GM19328 (cell line): ENCODE measurements at regions not wholly inside any gene's neighbourhood (a gene's known extent, or its start where the extent isn't known, plus 50 kb on each side); places are given as distances from the start of the nearest gene placed in this dataset.

Experiments used
- ATAC-seq: cut with Tn5 transposase; IDR thresholded peaks from one replicate; pipeline ENCODE4 v1.9.1; 2021; ENCODE audit warnings: mild to moderate bottlenecking, moderate library complexity; ENCODE audit not compliant: unreplicated experiment

GRCh38 chr4:57287687-57288604 lies 177.8 kb upstream of the IGFBP7 start:
- ATAC-seq: no peak

DNA sequence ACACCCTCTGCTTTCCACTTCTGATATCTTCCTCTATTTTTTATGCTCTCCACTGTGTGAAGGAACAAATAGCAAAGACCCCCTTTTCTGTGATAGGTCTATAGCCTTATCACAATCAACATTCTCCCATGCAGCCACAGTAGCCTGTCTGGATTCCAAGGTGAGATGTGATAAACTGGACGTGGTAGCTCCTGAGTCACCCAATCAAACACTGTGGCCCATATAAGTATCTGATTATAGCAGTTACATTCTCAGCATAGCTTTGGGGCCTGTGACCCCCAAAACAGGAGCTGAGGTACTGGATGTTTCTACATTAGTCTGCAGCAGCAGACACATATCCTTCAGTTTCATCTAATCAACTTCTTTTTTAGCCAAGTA lies 172.7 kb upstream of the IGFBP7 start:
- ATAC-seq: no peak

DNA sequence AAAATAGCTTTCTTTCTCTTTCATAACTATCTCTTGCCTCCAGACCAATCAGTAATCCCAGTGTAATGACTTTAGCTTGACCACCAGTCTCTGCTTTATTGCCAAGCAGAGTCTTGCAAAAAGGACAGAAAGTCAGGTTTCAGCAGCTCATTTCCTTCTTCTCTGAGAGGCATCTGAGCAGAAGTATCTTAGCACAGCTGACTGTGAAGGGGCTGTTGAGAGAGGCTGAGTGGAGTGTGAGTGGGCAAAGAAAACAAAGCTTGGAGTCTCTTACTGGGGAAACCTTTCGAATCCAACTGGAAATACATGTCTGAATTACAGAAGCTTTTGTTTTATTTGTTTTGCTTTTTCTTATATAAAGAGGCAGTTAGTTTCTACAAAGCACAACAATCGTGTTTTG lies 170.3 kb upstream of the IGFBP7 start:
- no peak for ATAC-seq

- no peak for ATAC-seq
These were observed 168.6 kb upstream of the IGFBP7 start for GRCh38 chr4:57278780-57279179.

DNA sequence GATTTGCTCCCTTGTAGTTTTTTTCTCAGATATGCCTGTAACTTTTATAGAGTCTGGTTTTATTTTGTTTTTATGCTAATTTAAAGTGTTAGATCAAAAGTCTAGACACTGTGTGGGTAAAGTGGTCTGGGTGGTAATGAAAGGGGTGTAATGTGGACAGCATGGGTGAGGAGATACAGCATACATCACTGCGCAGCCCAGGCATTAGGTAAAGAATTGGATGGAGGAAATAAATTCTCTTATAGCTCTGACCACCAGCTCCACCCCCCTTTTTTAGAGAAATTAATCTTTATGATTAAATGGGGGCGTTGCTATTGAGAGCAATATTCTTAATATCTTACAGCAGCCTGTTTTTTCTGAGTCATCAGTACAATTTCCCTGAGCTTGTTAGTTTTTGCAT lies 163.9 kb upstream of the IGFBP7 start:
- no peak for ATAC-seq

DNA sequence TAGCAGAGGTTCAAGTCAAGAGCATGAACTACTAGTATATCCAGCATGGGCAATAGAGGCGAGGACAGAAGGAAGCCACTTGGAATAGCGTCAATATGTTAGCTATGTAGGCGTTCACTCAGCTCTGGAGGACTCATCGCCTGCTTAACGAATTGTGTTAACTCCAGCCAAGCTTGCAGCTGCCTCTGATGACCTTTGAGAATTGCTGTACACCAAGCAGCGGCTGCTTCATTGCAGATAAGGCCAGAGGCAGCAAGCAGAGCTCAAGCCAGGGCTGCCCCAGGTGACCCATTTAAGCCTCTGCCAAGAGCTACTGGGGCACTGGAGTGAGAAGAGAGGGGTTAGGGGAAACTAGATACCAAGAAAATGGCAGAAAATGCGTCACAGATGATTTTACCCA lies 160.2 kb upstream of the IGFBP7 start:
- no peak for ATAC-seq

DNA sequence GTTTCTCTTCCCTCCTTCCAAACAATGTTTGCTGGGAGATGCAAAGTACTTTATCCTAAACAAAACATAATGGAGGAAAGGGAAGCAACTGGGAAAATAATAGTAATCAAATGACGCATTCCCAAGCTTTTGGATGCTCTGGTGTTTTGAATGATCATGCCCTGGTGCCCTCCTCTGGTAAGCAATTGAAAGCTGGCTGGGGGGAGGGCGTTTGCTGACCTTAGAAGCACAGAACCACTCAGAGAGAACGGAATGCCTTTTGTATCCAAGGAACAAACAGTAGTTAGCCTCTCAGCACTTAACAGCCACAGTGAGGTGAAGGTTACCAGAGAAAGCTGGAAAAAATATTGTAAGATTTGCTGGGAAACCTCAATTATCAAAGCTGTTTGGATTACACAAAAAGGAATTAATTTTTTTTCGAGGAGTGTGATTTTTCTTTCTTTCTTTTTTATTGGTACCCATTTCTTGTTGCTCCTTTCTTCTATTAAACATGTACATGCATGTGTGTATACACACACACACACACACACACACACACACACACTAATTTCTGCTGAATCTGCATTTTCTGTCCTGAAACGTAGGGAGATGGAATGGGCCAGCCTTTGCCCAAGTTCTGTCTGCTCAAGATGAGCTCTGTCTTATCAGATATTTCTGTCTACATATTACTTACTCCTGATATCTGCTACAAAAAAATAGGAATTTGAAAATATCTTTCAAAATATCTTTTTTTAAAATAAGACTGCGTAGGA lies 155.8 kb upstream of the IGFBP7 start:
- ATAC-seq: no peak

- ATAC-seq: no peak
These were observed 144.6 kb upstream of the IGFBP7 start for GRCh38 chr4:57254754-57255153.

GRCh38 chr4:57249083-57249482 lies 138.9 kb upstream of the IGFBP7 start:
- no peak for ATAC-seq

GRCh38 chr4:57243076-57243475 lies 132.9 kb upstream of the IGFBP7 start:
- ATAC-seq: no peak

- no peak for ATAC-seq
These were observed 124.1 kb upstream of the IGFBP7 start for GRCh38 chr4:57234252-57234775.

- no peak for ATAC-seq
These were observed 123.2 kb upstream of the IGFBP7 start for GRCh38 chr4:57233386-57233785.

DNA sequence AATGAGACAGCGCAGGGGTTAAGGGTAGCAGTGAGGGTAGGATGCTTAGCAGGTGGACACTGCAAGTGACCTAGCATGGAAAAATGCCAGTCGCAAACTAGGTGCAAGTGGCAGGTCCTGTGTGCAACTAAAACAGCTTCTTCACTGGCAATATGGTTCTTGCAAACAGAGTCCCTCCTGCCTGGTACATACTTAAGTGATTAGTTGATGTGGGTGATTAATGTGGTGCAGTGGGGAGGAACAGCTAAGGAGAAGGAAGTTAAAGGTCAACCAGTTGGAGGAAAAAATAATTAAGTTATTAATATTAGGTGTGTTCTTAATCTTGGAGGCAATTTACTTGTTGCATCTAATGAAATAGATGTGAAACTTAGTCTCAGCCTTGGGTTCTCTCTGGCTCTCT lies 121.6 kb upstream of the IGFBP7 start:
- no peak for ATAC-seq

- no peak for ATAC-seq
These were observed 110.5 kb upstream of the IGFBP7 start for GRCh38 chr4:57220734-57221133.

DNA sequence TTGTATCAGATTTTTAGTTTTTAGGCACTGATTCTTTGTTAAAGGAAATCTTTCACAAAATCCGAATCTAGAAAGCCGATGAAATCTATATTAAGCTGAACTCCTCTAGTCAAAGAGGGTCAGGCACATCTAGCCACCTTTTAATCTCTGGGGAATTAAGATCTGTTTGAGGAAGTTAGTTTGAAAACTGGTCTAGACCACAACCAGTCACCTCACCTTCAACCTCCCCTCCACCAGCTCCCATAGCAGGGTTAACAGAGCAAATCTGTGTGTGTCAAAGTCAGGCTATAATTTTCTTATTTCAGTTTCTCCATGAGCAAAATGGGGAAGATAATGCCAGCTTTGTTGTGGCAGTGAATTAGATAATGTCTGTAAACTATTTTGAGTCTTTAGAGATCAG lies 110.0 kb upstream of the IGFBP7 start:
- no peak for ATAC-seq

GRCh38 chr4:57219431-57219830 lies 109.2 kb upstream of the IGFBP7 start:
- ATAC-seq: no peak

GRCh38 chr4:57214654-57215411 lies 104.6 kb upstream of the IGFBP7 start:
- no peak for ATAC-seq

GRCh38 chr4:57211131-57211530 lies 100.9 kb upstream of the IGFBP7 start:
- no peak for ATAC-seq

DNA sequence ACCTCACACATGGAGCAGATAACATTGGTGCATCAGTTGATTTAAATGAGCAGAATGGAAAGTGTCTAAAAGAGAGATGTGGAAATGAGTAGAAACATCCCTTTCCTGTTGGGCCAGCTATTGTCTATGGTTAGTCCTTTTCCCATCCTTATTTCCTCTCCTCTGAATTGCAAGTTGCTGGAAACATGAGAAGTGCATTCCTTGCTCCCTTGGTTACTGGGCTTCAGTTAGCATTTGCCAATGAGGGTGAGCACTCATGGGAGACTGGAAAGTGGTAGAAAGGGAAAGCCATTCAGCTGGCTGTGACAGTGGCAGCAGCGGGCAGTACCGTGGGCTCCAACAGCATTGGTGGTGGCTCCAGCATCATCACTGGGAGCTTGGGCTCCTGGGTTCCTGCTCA lies 96.0 kb upstream of the IGFBP7 start:
- ATAC-seq: no peak

GRCh38 chr4:57205580-57205979 lies 95.4 kb upstream of the IGFBP7 start:
- no peak for ATAC-seq

GRCh38 chr4:57200799-57201327 lies 90.7 kb upstream of the IGFBP7 start:
- ATAC-seq: no peak
